GM21717 (cell line): ENCODE measurements at regions not wholly inside any gene's neighbourhood (a gene's known extent, or its start where the extent isn't known, plus 50 kb on each side); places are given as distances from the start of the nearest gene placed in this dataset.
"Not testable (repeated sequence)": the region's sequence is repeated elsewhere in the genome, so short reads cannot be mapped to it uniquely, and the experiment has no call there.

Experiments used
- ATAC-seq: cut with Tn5 transposase; IDR thresholded peaks from one replicate; pipeline ENCODE4 v1.9.1; 2021; ENCODE audit warnings: mild to moderate bottlenecking, moderate library complexity; ENCODE audit not compliant: unreplicated experiment

- no peak for ATAC-seq
Observed at GRCh38 chr2:187865025-187865424, 310.8 kb upstream of the TFPI start.

GRCh38 chr2:187867165-187867564 is 312.9 kb upstream of the TFPI start:
- no peak for ATAC-seq

GRCh38 chr2:187869195-187869594 is 315.0 kb upstream of the TFPI start:
- no peak for ATAC-seq

- ATAC-seq = no peak
Observed at GRCh38 chr2:187871506-187871905, 317.3 kb upstream of the TFPI start.

- no peak for ATAC-seq
Observed at GRCh38 chr2:187873132-187873531, 318.9 kb upstream of the TFPI start.

- no peak for ATAC-seq
Observed at GRCh38 chr2:187874786-187875185, 320.6 kb upstream of the TFPI start.

GRCh38 chr2:187875261-187876141 is 321.3 kb upstream of the TFPI start:
- ATAC-seq = no peak

GRCh38 chr2:187876554-187876953 is 322.3 kb upstream of the TFPI start:
- no peak for ATAC-seq

GRCh38 chr2:187877391-187877790 is 323.2 kb upstream of the TFPI start:
- ATAC-seq = no peak

GRCh38 chr2:187878112-187878511 is 323.9 kb upstream of the TFPI start:
- ATAC-seq = no peak

GRCh38 chr2:187879491-187879890 is 325.3 kb upstream of the TFPI start:
- no peak for ATAC-seq

- ATAC-seq = no peak
Observed at GRCh38 chr2:187884003-187884402, 329.8 kb upstream of the TFPI start.

GRCh38 chr2:187890690-187891089 is 336.5 kb upstream of the TFPI start:
- ATAC-seq = no peak

GRCh38 chr2:187900021-187900420 is 345.8 kb upstream of the TFPI start:
- ATAC-seq = no peak

GRCh38 chr2:187906021-187906420 is 351.8 kb upstream of the TFPI start:
- ATAC-seq = no peak

- ATAC-seq = not testable (repeated sequence)
Observed at GRCh38 chr2:187910922-187911321, 356.7 kb upstream of the TFPI start.

- no peak for ATAC-seq
Observed at GRCh38 chr2:187912950-187913349, 358.7 kb upstream of the TFPI start.

GRCh38 chr2:187915810-187916209 is 361.6 kb upstream of the TFPI start:
- no peak for ATAC-seq

GRCh38 chr2:187916799-187917198 is 362.6 kb upstream of the TFPI start:
- ATAC-seq = no peak

GRCh38 chr2:187917535-187917934 is 363.3 kb upstream of the TFPI start:
- ATAC-seq = no peak

GRCh38 chr2:187918996-187919821 is 365.0 kb upstream of the TFPI start:
- no peak for ATAC-seq

GRCh38 chr2:187920511-187920910 is 366.3 kb upstream of the TFPI start:
- no peak for ATAC-seq
